ENCODE measurements at regions not wholly inside any gene's neighbourhood (a gene's known extent, or its start where the extent isn't known, plus 50 kb on each side); places are given as distances from the start of the nearest gene placed in this dataset.
A peak's percentile ranks its signal among the peaks of the same experiment; 100 is the strongest.

GRCh38 chr21:25506261-25506660, 101.0 kb downstream of the MRPL39 start:
- H3K36me3 ChIP-seq, result no peaks in the 10 kb centered on the region
- peaks cover 0 to 4% of the 10 kb centered on the region in 2 donors for H3K9me3 ChIP-seq
- DNase-seq, result no peak
- no peak overlapping the region for H3K27ac ChIP-seq
- H3K4me3 ChIP-seq, result no peak overlapping the region
- intact Hi-C loops (cut with DNase I), result no loop called here
- H3K27me3 ChIP-seq, result no peaks in the 10 kb centered on the region
- TF ChIP-seq, protein P1, sequence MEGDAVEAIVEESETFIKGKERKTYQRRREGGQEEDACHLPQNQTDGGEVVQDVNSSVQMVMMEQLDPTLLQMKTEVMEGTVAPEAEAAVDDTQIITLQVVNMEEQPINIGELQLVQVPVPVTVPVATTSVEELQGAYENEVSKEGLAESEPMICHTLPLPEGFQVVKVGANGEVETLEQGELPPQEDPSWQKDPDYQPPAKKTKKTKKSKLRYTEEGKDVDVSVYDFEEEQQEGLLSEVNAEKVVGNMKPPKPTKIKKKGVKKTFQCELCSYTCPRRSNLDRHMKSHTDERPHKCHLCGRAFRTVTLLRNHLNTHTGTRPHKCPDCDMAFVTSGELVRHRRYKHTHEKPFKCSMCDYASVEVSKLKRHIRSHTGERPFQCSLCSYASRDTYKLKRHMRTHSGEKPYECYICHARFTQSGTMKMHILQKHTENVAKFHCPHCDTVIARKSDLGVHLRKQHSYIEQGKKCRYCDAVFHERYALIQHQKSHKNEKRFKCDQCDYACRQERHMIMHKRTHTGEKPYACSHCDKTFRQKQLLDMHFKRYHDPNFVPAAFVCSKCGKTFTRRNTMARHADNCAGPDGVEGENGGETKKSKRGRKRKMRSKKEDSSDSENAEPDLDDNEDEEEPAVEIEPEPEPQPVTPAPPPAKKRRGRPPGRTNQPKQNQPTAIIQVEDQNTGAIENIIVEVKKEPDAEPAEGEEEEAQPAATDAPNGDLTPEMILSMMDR (IDR thresholded peaks at IDR 0.05), result no peak
- H3K4me1 ChIP-seq, result no peaks in the 10 kb centered on the region
- ATAC-seq, result no peak

DNA sequence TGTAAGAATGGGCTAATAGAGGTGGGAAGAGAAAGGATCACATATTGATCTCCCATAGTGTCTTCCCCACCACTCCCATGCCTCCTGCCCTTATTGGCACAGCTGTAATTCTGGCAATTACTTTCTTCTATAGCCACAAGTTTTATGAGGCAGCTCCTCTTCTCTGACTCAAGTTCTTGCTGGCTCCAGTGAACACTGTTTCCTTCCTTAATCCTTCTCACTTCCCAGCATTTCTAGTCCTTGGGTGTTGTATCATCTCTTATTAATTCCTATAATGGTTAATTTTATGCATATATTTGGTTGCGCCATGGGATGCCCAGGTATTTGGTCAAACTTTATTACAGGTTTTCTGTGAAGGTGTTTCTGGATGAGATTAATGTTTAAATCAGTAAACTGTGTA, 103.3 kb downstream of the MRPL39 start:
- ATAC-seq, result no peak

GRCh38 chr21:25501996-25502665, 105.2 kb downstream of the MRPL39 start:
- H3K27ac ChIP-seq, result no peak overlapping the region
- no peaks in the 10 kb centered on the region for H3K36me3 ChIP-seq
- TF ChIP-seq, protein P1 (IDR thresholded peaks at IDR 0.05), result no peak
- H3K4me1 ChIP-seq, result no peaks in the 10 kb centered on the region
- H3K27me3 ChIP-seq, result no peaks in the 10 kb centered on the region
- peaks cover 0 to 4% of the 10 kb centered on the region in 2 donors for H3K9me3 ChIP-seq
- H3K4me3 ChIP-seq, result no peak overlapping the region
- DNase-seq, result no peak
- peak; percentile 60 for ATAC-seq
- intact Hi-C loops (cut with DNase I), result no loop called here

More for the DNA sequence above, 103.3 kb downstream of the MRPL39 start:
- TF ChIP-seq, protein P1 (IDR thresholded peaks at IDR 0.05), result no peak
- no peaks in the 10 kb centered on the region for H3K27me3 ChIP-seq
- peaks cover 0 to 4% of the 10 kb centered on the region in 2 donors for H3K9me3 ChIP-seq
- intact Hi-C loops (cut with DNase I), result no loop called here
- no peak for DNase-seq
- no peaks in the 10 kb centered on the region for H3K4me1 ChIP-seq
- H3K36me3 ChIP-seq, result no peaks in the 10 kb centered on the region
- no peak overlapping the region for H3K4me3 ChIP-seq
- H3K27ac ChIP-seq, result no peak overlapping the region

- DNase-seq (no peak), ATAC-seq (no peak)
- TF ChIP-seq, protein P1 (IDR thresholded peaks at IDR 0.05), result no peak
- Histone ChIP-seq H3K9me3 (peaks cover 0 to 4% of the 10 kb centered on the region in 2 donors), H3K36me3 (no peaks in the 10 kb centered on the region), H3K4me3 (no peak overlapping the region), H3K27ac (no peak overlapping the region), H3K27me3 (no peaks in the 10 kb centered on the region), H3K4me1 (no peaks in the 10 kb centered on the region)
- intact Hi-C loops (cut with DNase I), result no loop called here
Measured at GRCh38 chr21:25501462-25501861, 105.8 kb downstream of the MRPL39 start.

- Histone ChIP-seq H3K27me3 (no peaks in the 10 kb centered on the region), H3K4me1 (no peaks in the 10 kb centered on the region), H3K27ac (no peak overlapping the region), H3K4me3 (no peak overlapping the region), H3K36me3 (no peaks in the 10 kb centered on the region), H3K9me3 (peaks cover 0 to 4% of the 10 kb centered on the region in 2 donors)
- no peak for DNase-seq
- no peak for ATAC-seq
- intact Hi-C loops (cut with DNase I), result no loop called here
- TF ChIP-seq, protein P1 (IDR thresholded peaks at IDR 0.05), result no peak
Measured at GRCh38 chr21:25500598-25500997, 106.7 kb downstream of the MRPL39 start.
